GM12873 (cell line): ENCODE measurements at regions not wholly inside any gene's neighbourhood (a gene's known extent, or its start where the extent isn't known, plus 50 kb on each side); places are given as distances from the start of the nearest gene placed in this dataset.

Experiments used
- CTCF ChIP-seq: IDR thresholded peaks from 2 replicates; pipeline ENCODE4 v1.5.1; 2012; ENCODE audit warnings: low read depth, mild to moderate bottlenecking, moderate library complexity, low read length, control low read depth; ENCODE audit not compliant: insufficient read depth; ENCODE audit errors: missing control alignments

GRCh38 chr14:101491841-101492240 lies 69.5 kb upstream of the DIO3 start:
- TF ChIP-seq CTCF = no peak

GRCh38 chr14:101492716-101493115 lies 68.6 kb upstream of the DIO3 start:
- no peak for TF ChIP-seq CTCF

GRCh38 chr14:101494826-101495225 lies 66.5 kb upstream of the DIO3 start:
- TF ChIP-seq CTCF = no peak

- no peak for TF ChIP-seq CTCF
Measured at GRCh38 chr14:101495284-101495683, 66.0 kb upstream of the DIO3 start.

DNA sequence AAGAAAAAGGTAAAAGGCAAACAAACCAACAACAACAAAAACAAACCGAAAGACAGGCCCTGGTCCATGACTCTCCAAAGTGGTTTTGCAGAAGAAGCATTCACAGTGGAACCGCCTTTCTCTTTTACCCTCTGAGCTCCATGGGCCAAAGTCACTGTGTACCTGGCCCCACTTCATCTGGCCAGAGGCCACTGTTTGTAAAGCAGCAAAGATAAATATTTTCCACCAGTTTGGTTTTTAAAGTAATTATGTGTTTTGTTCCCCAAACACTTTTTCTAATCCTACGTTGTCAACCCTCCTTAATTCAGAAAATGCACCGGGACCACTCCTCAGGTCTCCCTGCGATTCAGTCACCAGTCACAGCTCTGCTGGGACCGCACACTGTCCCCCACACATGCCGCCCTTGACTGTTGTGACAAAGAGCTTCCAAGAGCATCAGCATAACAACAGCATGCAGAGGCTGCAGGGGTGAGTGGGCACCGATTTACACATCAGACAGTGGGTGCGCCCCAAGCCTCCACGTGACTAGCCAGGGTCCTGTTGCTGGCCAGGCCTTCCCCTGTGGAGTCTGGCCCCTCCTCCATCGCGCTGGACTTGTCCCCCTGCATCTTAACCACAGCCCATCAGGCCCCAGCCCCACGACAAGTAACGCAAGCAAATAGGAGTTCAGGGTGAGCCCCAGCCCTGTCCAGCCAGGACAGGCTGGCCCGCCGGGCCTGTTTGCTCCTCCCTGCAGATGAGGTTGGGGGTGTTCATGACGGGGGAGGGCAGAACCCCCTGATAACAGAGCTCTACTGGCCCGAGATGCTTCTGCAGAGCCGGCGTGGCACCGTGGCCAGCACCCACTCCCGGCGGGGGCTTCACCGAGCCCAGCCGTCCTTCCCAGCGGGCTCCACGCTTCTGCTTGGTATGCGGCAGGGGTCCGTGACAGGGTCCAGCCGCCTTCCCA lies 65.2 kb upstream of the DIO3 start:
- no peak for TF ChIP-seq CTCF

DNA sequence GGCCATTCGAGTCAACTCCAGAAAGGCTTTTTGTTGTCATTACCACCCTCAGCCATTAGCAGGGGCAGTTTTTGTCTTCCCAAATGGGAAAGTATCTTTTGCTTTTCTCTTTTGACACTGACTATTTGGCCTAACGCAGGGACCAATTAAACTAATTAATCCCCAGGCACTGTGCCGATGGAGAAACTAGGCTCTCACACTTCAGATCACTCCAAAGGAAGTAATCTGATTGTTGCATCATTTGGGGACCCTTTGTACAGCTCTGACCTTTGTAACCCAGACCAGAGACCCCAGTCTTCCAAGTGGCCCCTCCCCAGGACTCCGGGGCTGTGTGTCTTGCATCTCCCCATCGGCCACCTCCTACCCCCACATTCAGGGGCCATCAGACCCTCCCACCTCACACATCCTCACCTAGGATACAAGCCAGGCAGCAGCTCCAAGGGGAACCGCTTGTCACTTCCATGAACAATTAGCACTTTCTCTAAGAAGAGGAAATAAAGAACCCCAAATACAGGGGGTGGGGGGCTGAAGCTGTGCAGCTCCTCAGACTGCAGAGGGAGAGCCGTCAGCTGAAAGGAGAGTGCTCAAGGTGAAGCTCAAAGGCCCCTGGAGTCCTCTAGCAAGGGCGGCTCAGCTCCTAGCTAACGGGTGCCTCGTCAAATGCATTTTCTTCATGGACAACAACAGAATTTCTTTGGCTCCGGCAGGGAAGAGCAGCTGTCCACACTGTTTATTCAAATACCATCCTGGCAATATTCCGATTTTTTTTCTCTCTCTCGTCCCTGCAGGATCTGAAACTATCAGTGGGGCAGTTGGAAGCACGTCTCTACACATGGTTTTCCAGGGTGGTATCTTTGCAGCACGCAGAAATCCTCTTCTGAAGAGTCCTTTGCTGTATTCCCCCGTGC lies 64.3 kb upstream of the DIO3 start:
- TF ChIP-seq CTCF = no peak
